GM19372 (cell line): ENCODE measurements at regions not wholly inside any gene's neighbourhood (a gene's known extent, or its start where the extent isn't known, plus 50 kb on each side); places are given as distances from the start of the nearest gene placed in this dataset.
"Not testable (repeated sequence)": the region's sequence is repeated elsewhere in the genome, so short reads cannot be mapped to it uniquely, and the experiment has no call there.

Experiments used
- ATAC-seq: cut with Tn5 transposase; IDR thresholded peaks from one replicate; pipeline ENCODE4 v1.9.1; 2021; ENCODE audit warnings: mild to moderate bottlenecking, low read depth, moderate library complexity; ENCODE audit not compliant: unreplicated experiment

DNA sequence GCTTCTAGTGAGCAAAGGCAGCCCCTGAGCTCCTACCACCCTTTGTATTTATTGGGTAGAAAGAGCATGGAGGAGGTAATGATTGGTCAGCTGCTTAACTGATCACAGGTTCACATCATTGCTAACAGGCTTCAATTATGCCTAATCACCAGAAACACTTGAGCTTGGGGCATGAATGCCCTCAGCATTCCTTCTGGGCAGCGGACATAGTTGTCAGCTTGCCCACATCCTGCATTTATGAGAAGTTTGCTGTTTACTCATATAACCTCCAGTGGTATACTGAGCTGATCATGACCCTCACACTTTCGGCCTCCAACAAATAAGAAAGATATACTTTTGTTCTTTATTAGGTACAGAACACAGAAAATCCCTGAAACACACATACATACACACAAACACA, 140.3 kb upstream of the ODAD2 start:
- no peak for ATAC-seq

DNA sequence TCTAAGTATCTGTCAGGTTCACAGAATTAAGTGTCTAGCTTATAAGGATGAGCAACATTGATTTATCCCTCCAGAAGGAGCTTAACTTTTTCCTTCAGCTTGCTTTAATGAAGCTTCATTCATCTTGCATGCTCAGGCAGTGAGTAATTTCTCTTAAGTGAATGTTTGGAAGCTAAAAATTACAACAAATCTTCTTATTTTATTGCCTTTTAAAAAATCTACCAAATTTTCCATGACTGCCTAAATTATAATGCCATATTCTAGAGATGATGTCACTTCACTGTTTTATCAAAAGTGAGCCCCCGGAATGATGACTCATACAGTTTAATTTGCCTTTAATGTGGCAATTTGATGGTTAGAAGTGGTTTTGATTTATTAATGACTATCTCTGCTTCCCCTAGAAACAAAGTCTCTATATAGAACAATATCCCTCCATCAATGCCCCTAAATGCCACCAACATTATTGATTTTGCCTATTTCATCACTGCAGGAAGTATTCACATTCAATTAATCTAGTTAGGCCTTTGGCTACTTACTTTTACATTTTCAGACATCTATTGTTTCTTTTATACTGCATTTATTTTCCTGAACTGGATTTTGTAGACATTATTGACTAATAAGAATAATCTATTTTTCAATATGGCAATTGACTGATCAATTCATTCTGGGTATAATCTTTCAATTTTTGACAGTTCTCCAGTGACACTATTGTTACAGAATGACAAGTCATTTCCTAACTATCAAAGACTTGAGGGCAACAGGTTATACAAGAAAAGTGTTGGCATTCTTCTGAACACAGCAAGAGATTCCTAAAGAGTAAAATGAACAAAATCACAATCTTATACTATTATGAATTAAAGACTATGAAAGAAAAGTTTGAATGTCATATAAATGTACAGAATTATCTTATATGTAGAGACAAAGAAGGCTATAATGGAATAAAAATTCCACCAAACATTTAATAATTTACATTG, 139.3 kb upstream of the ODAD2 start:
- no peak for ATAC-seq

- ATAC-seq = no peak
These were observed 136.4 kb upstream of the ODAD2 start for GRCh38 chr10:28135258-28135657.

- ATAC-seq = no peak
These were observed 131.4 kb upstream of the ODAD2 start for GRCh38 chr10:28130267-28130666.

DNA sequence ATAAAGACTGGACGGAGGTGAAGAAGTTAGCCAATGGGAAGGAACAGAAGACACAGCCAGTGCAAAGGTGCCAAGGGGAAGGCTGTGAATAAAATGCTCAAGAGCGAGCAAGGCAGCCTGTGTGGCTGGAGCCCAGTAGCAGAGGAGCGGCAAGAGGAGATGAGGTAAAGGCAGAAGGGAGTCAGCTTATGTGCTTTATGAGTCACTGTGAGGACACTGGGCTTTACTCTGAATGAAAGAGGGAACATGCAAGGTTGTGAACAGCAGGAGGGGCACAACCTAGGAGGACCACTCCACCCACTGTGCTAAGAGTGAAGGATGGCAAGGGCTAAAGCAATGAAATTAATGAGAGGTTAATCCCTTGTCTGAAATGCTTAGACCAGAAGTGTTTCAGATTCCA, 129.0 kb upstream of the ODAD2 start:
- ATAC-seq = no peak

DNA sequence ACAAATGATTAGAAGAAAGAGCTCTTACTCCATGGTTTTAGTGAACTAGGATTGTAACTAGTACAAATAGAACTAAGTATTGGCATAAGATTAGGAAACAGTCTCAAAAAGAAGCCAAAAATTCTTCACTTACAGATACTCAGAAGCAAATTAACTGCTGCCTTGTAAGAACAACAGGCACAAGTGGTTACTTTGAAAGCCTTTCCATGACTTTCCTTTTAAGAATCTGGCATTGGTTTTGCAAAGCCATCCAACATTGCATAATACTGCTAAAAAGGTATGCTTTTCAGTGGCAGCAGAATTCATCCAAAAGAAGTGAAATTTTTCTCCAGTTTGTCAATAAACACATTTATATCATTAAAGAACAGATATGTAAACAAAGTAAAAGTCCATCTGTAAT, 126.8 kb upstream of the ODAD2 start:
- ATAC-seq = no peak

- ATAC-seq = no peak
These were observed 121.9 kb upstream of the ODAD2 start for GRCh38 chr10:28120795-28121194.

- no peak for ATAC-seq
These were observed 121.3 kb upstream of the ODAD2 start for GRCh38 chr10:28120043-28120749.

DNA sequence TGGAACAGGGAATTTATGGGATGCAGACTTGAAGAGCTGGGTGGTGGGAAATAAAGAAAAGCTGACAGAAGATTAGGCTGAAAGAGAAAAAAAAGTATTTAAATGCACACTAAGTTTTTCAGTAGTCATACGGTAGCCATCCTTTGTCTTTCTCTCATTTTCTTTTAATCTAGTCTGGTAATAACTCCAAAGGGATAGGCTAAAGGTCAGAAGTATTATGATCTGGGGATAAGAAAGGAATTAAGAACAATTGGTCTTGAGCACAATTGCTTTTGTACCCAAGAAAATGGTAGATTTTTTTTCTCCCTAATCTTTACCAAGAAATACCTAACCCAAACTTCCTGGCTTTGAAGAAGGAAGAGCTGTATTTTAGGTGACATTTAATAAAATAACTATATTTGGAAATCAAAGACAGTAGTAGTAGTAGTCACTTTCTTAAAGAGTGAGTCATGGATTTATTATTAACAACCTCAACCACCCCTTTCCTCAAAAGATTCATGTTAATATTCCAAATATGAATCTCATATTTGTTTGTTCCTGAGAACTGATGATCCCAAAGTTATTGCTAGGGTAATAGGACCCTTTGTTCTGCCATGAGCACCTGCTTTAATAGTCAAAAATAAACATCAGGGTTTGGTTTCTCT, 120.2 kb upstream of the ODAD2 start:
- no peak for ATAC-seq

DNA sequence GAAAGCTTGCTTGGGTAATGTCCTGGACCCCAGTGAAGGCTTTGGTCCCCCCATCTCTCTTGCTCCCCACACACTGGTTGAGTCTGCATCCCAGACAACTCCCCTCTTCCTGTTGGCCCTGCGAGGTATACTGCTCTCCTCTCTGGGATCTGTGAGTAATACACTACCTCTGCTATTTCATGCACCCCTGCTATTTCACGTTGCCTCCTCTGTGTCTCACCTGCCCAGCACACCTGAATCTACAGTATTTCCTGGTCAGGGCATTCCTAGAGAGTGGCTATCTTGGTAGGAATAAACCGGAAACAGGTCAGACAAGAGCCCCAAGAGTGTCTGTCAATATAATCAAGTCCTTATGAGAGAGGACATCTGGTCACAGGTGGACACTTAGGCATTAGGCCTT, 114.3 kb upstream of the ODAD2 start:
- no peak for ATAC-seq

GRCh38 chr10:28111712-28112111, 112.8 kb upstream of the ODAD2 start:
- no peak for ATAC-seq

- ATAC-seq = no peak
These were observed 106.7 kb upstream of the ODAD2 start for GRCh38 chr10:28105561-28105960.

- no peak for ATAC-seq
These were observed 98.8 kb upstream of the ODAD2 start for GRCh38 chr10:28097633-28098032.

DNA sequence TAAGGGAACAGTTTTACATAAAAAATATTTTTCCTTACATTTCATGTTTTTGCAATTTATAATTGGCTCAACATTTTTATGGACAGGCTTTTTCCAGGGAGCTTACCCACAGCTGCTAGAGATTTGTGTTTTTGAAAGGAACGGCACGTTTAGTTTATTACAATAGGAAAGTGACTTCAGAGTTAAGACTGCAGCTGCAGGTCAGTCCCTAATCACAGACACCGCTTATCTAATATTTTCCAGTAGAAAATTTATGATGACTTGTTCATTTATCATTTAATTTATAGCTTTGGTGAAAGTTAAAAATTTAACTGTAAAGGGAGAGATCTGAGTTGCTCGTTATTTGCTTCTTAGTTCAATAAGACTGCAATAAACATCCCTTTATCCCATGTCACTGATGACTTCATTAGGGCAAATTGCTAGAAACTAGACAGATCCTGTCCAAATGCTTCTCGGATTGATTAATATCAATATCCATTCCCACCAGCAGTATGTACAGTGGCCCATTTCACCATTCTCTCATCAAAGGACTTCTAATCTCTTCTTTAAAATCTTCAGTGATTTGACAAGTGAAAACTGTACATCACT, 97.0 kb upstream of the ODAD2 start:
- ATAC-seq = no peak

DNA sequence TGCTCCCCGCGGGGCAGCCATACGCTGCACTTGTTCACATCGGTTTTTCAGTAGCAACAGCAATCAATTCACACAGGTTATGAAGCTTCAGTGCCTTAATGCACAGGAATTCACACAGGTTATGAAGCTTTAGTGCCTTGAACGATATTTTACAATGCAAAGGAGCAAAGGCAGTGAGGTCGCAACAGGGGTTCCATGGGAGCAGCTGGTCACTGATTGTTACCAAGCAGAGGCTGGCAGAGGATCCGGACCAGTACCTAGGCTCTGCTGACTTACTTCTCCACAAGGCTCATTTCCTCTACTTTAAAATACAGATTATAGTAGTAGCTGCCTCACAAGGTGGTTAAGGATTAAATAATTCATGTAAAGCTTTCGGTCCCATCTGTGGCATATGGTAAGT, 95.2 kb upstream of the ODAD2 start:
- ATAC-seq = no peak

GRCh38 chr10:28091913-28092312, 93.0 kb upstream of the ODAD2 start:
- ATAC-seq = no peak

DNA sequence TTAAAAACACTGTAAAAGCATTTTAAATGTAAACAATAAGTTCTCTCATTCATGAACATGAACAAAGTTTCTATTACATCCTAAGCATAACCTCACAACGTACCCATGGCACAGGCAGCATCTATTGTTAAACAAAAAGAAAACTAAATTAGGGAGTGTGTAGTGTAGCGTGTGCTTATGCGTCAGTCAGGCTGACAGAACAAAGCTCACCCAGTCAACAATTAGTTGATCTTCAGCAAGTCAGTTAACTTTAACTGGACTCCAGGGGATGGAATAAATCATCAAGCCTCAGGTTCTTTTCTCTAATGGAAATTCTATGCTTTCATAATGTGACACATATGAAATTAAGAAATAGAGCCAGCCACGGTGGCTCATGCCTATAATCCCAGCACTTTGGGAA, 91.6 kb upstream of the ODAD2 start:
- ATAC-seq = no peak

GRCh38 chr10:28089467-28089866, 90.6 kb upstream of the ODAD2 start:
- no peak for ATAC-seq

GRCh38 chr10:28087661-28088351, 88.9 kb upstream of the ODAD2 start:
- no peak for ATAC-seq

- ATAC-seq = not testable (repeated sequence)
These were observed 86.9 kb upstream of the ODAD2 start for GRCh38 chr10:28085760-28086159.
